Activated naive CD8-positive, alpha-beta T cell treated with anti-CD3 and anti-CD28 coated beads, Interleukin-2, amount 50 U/mL, for 24 hours (primary cell): ENCODE measurements at regions not wholly inside any gene's neighbourhood (a gene's known extent, or its start where the extent isn't known, plus 50 kb on each side); places are given as distances from the start of the nearest gene placed in this dataset.
"Not testable (repeated sequence)": the region's sequence is repeated elsewhere in the genome, so short reads cannot be mapped to it uniquely, and the experiment has no call there.

Experiments used
- ATAC-seq: fragments of 150-1000 bp; cut with Tn5 transposase; one replicate; pipeline ENCODE4 v1.10.0; 2021
- DNase-seq: peaks from one replicate; pipeline ENCODE4 v3.0.0; 2021
- H3K27ac Mint-ChIP-seq: one replicate; pipeline ENCODE4 v1.8.0; 2021; ENCODE audit warnings: mild to moderate bottlenecking, mixed read lengths
- H3K27me3 Mint-ChIP-seq: one replicate; pipeline ENCODE4 v1.8.0; 2021; ENCODE audit warnings: mixed read lengths
- H3K36me3 Mint-ChIP-seq: one replicate; pipeline ENCODE4 v1.8.0; 2021; ENCODE audit warnings: low read depth, mixed read lengths
- H3K4me1 Mint-ChIP-seq: one replicate; pipeline ENCODE4 v1.8.0; 2021; ENCODE audit warnings: mixed read lengths
- H3K4me3 Mint-ChIP-seq: one replicate; pipeline ENCODE4 v1.8.0; 2021; ENCODE audit warnings: mild to moderate bottlenecking, moderate library complexity, mixed read lengths
- H3K9me3 Mint-ChIP-seq: one replicate; pipeline ENCODE4 v1.8.0; 2021; ENCODE audit warnings: mixed read lengths

GRCh38 chr1:229139331-229140118 is 131.4 kb upstream of the RAB4A start:
- DNase-seq (no peak), ATAC-seq (peak; percentile 62)
- H3K9me3 Mint-ChIP-seq = peaks cover 16% of the 10 kb centered on the region
- no peak overlapping the region for H3K27ac Mint-ChIP-seq
- peaks cover 4% of the 10 kb centered on the region for H3K36me3 Mint-ChIP-seq
- peak overlapping the region; percentile 32 for H3K4me3 Mint-ChIP-seq
- H3K27me3 Mint-ChIP-seq = no peaks in the 10 kb centered on the region
- H3K4me1 Mint-ChIP-seq = peaks cover 48% of the 10 kb centered on the region

GRCh38 chr1:229140119-229140396 is 130.9 kb upstream of the RAB4A start:
- ATAC-seq = no peak
- peaks cover 4% of the 10 kb centered on the region for H3K36me3 Mint-ChIP-seq
- peaks cover 48% of the 10 kb centered on the region for H3K4me1 Mint-ChIP-seq
- no peaks in the 10 kb centered on the region for H3K27me3 Mint-ChIP-seq
- peaks cover 15% of the 10 kb centered on the region for H3K9me3 Mint-ChIP-seq
- no peak overlapping the region for H3K4me3 Mint-ChIP-seq
- DNase-seq = no peak
- H3K27ac Mint-ChIP-seq = no peak overlapping the region

- Mint-ChIP-seq H3K27ac (no peak overlapping the region), H3K36me3 (no peaks in the 10 kb centered on the region), H3K4me1 (peaks cover 39% of the 10 kb centered on the region), H3K27me3 (no peaks in the 10 kb centered on the region), H3K4me3 (no peak overlapping the region), H3K9me3 (peaks cover 3% of the 10 kb centered on the region)
- DNase-seq (no peak), ATAC-seq (no peak)
These were observed 129.6 kb upstream of the RAB4A start for GRCh38 chr1:229141271-229141670.

GRCh38 chr1:229141689-229142377 is 129.1 kb upstream of the RAB4A start:
- ATAC-seq = no peak
- no peaks in the 10 kb centered on the region for H3K9me3 Mint-ChIP-seq
- peaks cover 33% of the 10 kb centered on the region for H3K4me1 Mint-ChIP-seq

GRCh38 chr1:229142471-229142870 is 128.4 kb upstream of the RAB4A start:
- no peak overlapping the region for H3K27ac Mint-ChIP-seq

More at GRCh38 chr1:229141689-229142377, 129.1 kb upstream of the RAB4A start:
- Mint-ChIP-seq H3K27me3 (no peaks in the 10 kb centered on the region), H3K36me3 (no peaks in the 10 kb centered on the region), H3K27ac (no peak overlapping the region), H3K4me3 (no peak overlapping the region)
- no peak for DNase-seq

GRCh38 chr1:229146647-229147046 is 124.3 kb upstream of the RAB4A start:
- ATAC-seq (no peak), DNase-seq (no peak)
- H3K4me1 Mint-ChIP-seq = no peaks in the 10 kb centered on the region
- no peaks in the 10 kb centered on the region for H3K36me3 Mint-ChIP-seq
- no peaks in the 10 kb centered on the region for H3K9me3 Mint-ChIP-seq
- H3K27me3 Mint-ChIP-seq = peaks cover 2% of the 10 kb centered on the region
- H3K4me3 Mint-ChIP-seq = no peak overlapping the region
- no peak overlapping the region for H3K27ac Mint-ChIP-seq

More at GRCh38 chr1:229142471-229142870, 128.4 kb upstream of the RAB4A start:
- H3K9me3 Mint-ChIP-seq = no peaks in the 10 kb centered on the region
- H3K27me3 Mint-ChIP-seq = peaks cover 2% of the 10 kb centered on the region
- H3K4me1 Mint-ChIP-seq = peaks cover 27% of the 10 kb centered on the region
- no peak for DNase-seq
- ATAC-seq = no peak
- H3K4me3 Mint-ChIP-seq = no peak overlapping the region
- no peaks in the 10 kb centered on the region for H3K36me3 Mint-ChIP-seq

GRCh38 chr1:229147072-229147471 is 123.8 kb upstream of the RAB4A start:
- no peak overlapping the region for H3K4me3 Mint-ChIP-seq
- H3K27ac Mint-ChIP-seq = no peak overlapping the region
- no peaks in the 10 kb centered on the region for H3K4me1 Mint-ChIP-seq
- no peaks in the 10 kb centered on the region for H3K36me3 Mint-ChIP-seq
- no peak for DNase-seq
- peaks cover 2% of the 10 kb centered on the region for H3K27me3 Mint-ChIP-seq
- H3K9me3 Mint-ChIP-seq = no peaks in the 10 kb centered on the region
- ATAC-seq = no peak

GRCh38 chr1:229148041-229148671 is 122.8 kb upstream of the RAB4A start:
- Mint-ChIP-seq H3K4me3 (no peak overlapping the region), H3K36me3 (no peaks in the 10 kb centered on the region), H3K4me1 (no peaks in the 10 kb centered on the region), H3K9me3 (no peaks in the 10 kb centered on the region), H3K27ac (no peak overlapping the region), H3K27me3 (peaks cover 2% of the 10 kb centered on the region)
- DNase-seq (no peak), ATAC-seq (no peak)

GRCh38 chr1:229148743-229149142 is 122.2 kb upstream of the RAB4A start:
- no peak for ATAC-seq
- peaks cover 2% of the 10 kb centered on the region for H3K27me3 Mint-ChIP-seq
- H3K4me1 Mint-ChIP-seq = no peaks in the 10 kb centered on the region
- H3K4me3 Mint-ChIP-seq = no peak overlapping the region
- no peaks in the 10 kb centered on the region for H3K36me3 Mint-ChIP-seq
- DNase-seq = no peak
- H3K27ac Mint-ChIP-seq = no peak overlapping the region
- H3K9me3 Mint-ChIP-seq = no peaks in the 10 kb centered on the region

- H3K36me3 Mint-ChIP-seq = no peaks in the 10 kb centered on the region
- H3K9me3 Mint-ChIP-seq = no peaks in the 10 kb centered on the region
- ATAC-seq = no peak
- H3K4me3 Mint-ChIP-seq = no peak overlapping the region
- peaks cover 2% of the 10 kb centered on the region for H3K27me3 Mint-ChIP-seq
- no peak for DNase-seq
- H3K4me1 Mint-ChIP-seq = no peaks in the 10 kb centered on the region
- no peak overlapping the region for H3K27ac Mint-ChIP-seq
These were observed 121.5 kb upstream of the RAB4A start for GRCh38 chr1:229149435-229149834.

GRCh38 chr1:229150518-229150917 is 120.4 kb upstream of the RAB4A start:
- peaks cover 2% of the 10 kb centered on the region for H3K27me3 Mint-ChIP-seq
- no peaks in the 10 kb centered on the region for H3K36me3 Mint-ChIP-seq
- H3K4me3 Mint-ChIP-seq = no peak overlapping the region
- H3K4me1 Mint-ChIP-seq = peaks cover 8% of the 10 kb centered on the region
- no peak for DNase-seq
- ATAC-seq = no peak
- no peaks in the 10 kb centered on the region for H3K9me3 Mint-ChIP-seq
- H3K27ac Mint-ChIP-seq = no peak overlapping the region

GRCh38 chr1:229151412-229151811 is 119.5 kb upstream of the RAB4A start:
- peaks cover 11% of the 10 kb centered on the region for H3K4me1 Mint-ChIP-seq

GRCh38 chr1:229152311-229152710 is 118.6 kb upstream of the RAB4A start:
- no peaks in the 10 kb centered on the region for H3K9me3 Mint-ChIP-seq

More at GRCh38 chr1:229151412-229151811, 119.5 kb upstream of the RAB4A start:
- H3K9me3 Mint-ChIP-seq, ATAC-seq, H3K27ac Mint-ChIP-seq, DNase-seq, H3K4me3 Mint-ChIP-seq, H3K36me3 Mint-ChIP-seq, H3K27me3 Mint-ChIP-seq: not testable (repeated sequence)

GRCh38 chr1:229153955-229154548 is 116.9 kb upstream of the RAB4A start:
- H3K36me3 Mint-ChIP-seq = no peaks in the 10 kb centered on the region
- DNase-seq (no peak), ATAC-seq (no peak)
- peaks cover 11% of the 10 kb centered on the region for H3K4me1 Mint-ChIP-seq
- H3K27ac Mint-ChIP-seq = no peak overlapping the region
- H3K27me3 Mint-ChIP-seq = no peaks in the 10 kb centered on the region
- H3K4me3 Mint-ChIP-seq = no peak overlapping the region
- no peaks in the 10 kb centered on the region for H3K9me3 Mint-ChIP-seq

More at GRCh38 chr1:229152311-229152710, 118.6 kb upstream of the RAB4A start:
- Mint-ChIP-seq H3K27ac (no peak overlapping the region), H3K36me3 (no peaks in the 10 kb centered on the region), H3K4me1 (peaks cover 11% of the 10 kb centered on the region), H3K4me3 (no peak overlapping the region), H3K27me3 (no peaks in the 10 kb centered on the region)
- no peak for ATAC-seq
- DNase-seq = no peak

- Mint-ChIP-seq H3K4me1 (peaks cover 11% of the 10 kb centered on the region), H3K27me3 (no peaks in the 10 kb centered on the region), H3K9me3 (no peaks in the 10 kb centered on the region), H3K36me3 (no peaks in the 10 kb centered on the region), H3K27ac (no peak overlapping the region), H3K4me3 (no peak overlapping the region)
- ATAC-seq = no peak
- DNase-seq = no peak
These were observed 116.1 kb upstream of the RAB4A start for GRCh38 chr1:229154811-229155210.
